ENCODE measurements at regions not wholly inside any gene's neighbourhood (a gene's known extent, or its start where the extent isn't known, plus 50 kb on each side); places are given as distances from the start of the nearest gene placed in this dataset.

- TF ChIP-seq EZH2phosphoT487 (IDR thresholded peaks at IDR 0.05; ENCODE audit: borderline replicate concordance, low read length): no peak
- no peak for TF ChIP-seq CTCF (IDR thresholded peaks at IDR 0.05; ENCODE audit: low read depth, low read length, poor library complexity, severe bottlenecking)
- H3K36me3 ChIP-seq (ENCODE audit: control insufficient read depth, low read length): no peaks in the 10 kb centered on the region
- no peak overlapping the region for H3K4me2 ChIP-seq (ENCODE audit: low read length)
- H3K4me1 ChIP-seq (ENCODE audit: control insufficient read depth, low read length): no peaks in the 10 kb centered on the region
- H3K79me2 ChIP-seq (ENCODE audit: control insufficient read depth, low read length): no peaks in the 10 kb centered on the region
- H3K9me3 ChIP-seq (ENCODE audit: control insufficient read depth, insufficient read depth, low read length): no peaks in the 10 kb centered on the region
- no peak overlapping the region for H3K27ac ChIP-seq (ENCODE audit: low read depth, low read length)
- no peaks in the 10 kb centered on the region for H3K27me3 ChIP-seq (ENCODE audit: control insufficient read depth, low read length)
- no peaks in the 10 kb centered on the region for H4K20me1 ChIP-seq (ENCODE audit: control insufficient read depth, insufficient read depth, low read depth, low read length)
- H3K9me2 ChIP-seq (replicated peaks; ENCODE audit: control insufficient read depth, low read length): no peaks in the 10 kb centered on the region
- no peaks in the 10 kb centered on the region for H3F3A ChIP-seq (ENCODE audit: control insufficient read depth, insufficient read depth)
- no peak overlapping the region for H3K4me3 ChIP-seq (ENCODE audit: low read length)
Measured at GRCh38 chr7:131896165-131896863, 339.9 kb upstream of the PODXL start.

- TF ChIP-seq EZH2phosphoT487 (IDR thresholded peaks at IDR 0.05; ENCODE audit: borderline replicate concordance, low read length) (no peak), CTCF (IDR thresholded peaks at IDR 0.05; ENCODE audit: low read depth, low read length, poor library complexity, severe bottlenecking) (no peak)
- Histone ChIP-seq H3K4me1 (ENCODE audit: control insufficient read depth, low read length) (no peaks in the 10 kb centered on the region), H3K79me2 (ENCODE audit: control insufficient read depth, low read length) (no peaks in the 10 kb centered on the region), H3K27me3 (ENCODE audit: control insufficient read depth, low read length) (no peaks in the 10 kb centered on the region), H3K9me3 (ENCODE audit: control insufficient read depth, insufficient read depth, low read length) (no peaks in the 10 kb centered on the region), H4K20me1 (ENCODE audit: control insufficient read depth, insufficient read depth, low read depth, low read length) (no peaks in the 10 kb centered on the region), H3K4me2 (ENCODE audit: low read length) (no peak overlapping the region), H3K27ac (ENCODE audit: low read depth, low read length) (no peak overlapping the region), H3K4me3 (ENCODE audit: low read length) (no peak overlapping the region), H3F3A (ENCODE audit: control insufficient read depth, insufficient read depth) (no peaks in the 10 kb centered on the region), H3K36me3 (ENCODE audit: control insufficient read depth, low read length) (no peaks in the 10 kb centered on the region), H3K9me2 (replicated peaks; ENCODE audit: control insufficient read depth, low read length) (no peaks in the 10 kb centered on the region)
Measured at GRCh38 chr7:131895541-131896164, 339.2 kb upstream of the PODXL start.

GRCh38 chr7:131893631-131894340 is 337.4 kb upstream of the PODXL start:
- Histone ChIP-seq H3F3A (ENCODE audit: control insufficient read depth, insufficient read depth) (no peaks in the 10 kb centered on the region), H3K4me1 (ENCODE audit: control insufficient read depth, low read length) (no peaks in the 10 kb centered on the region), H3K79me2 (ENCODE audit: control insufficient read depth, low read length) (no peaks in the 10 kb centered on the region)

More at GRCh38 chr7:131893631-131894340, 337.4 kb upstream of the PODXL start:
- Histone ChIP-seq H4K20me1 (ENCODE audit: control insufficient read depth, insufficient read depth, low read depth, low read length) (no peaks in the 10 kb centered on the region), H3K4me3 (ENCODE audit: low read length) (no peak overlapping the region), H3K27me3 (ENCODE audit: control insufficient read depth, low read length) (no peaks in the 10 kb centered on the region), H3K4me2 (ENCODE audit: low read length) (no peak overlapping the region), H3K36me3 (ENCODE audit: control insufficient read depth, low read length) (no peaks in the 10 kb centered on the region), H3K9me2 (replicated peaks; ENCODE audit: control insufficient read depth, low read length) (no peaks in the 10 kb centered on the region), H3K9me3 (ENCODE audit: control insufficient read depth, insufficient read depth, low read length) (no peaks in the 10 kb centered on the region), H3K27ac (ENCODE audit: low read depth, low read length) (no peak overlapping the region)
- TF ChIP-seq CTCF (IDR thresholded peaks at IDR 0.05; ENCODE audit: low read depth, low read length, poor library complexity, severe bottlenecking) (no peak), EZH2phosphoT487 (IDR thresholded peaks at IDR 0.05; ENCODE audit: borderline replicate concordance, low read length) (no peak)
